Panc1 (cell line): ENCODE measurements at regions not wholly inside any gene's neighbourhood (a gene's known extent, or its start where the extent isn't known, plus 50 kb on each side); places are given as distances from the start of the nearest gene placed in this dataset.
A peak's percentile ranks its signal among the peaks of the same experiment; 100 is the strongest.
"Not testable (repeated sequence)": the region's sequence is repeated elsewhere in the genome, so short reads cannot be mapped to it uniquely, and the experiment has no call there.

ENCODE experiments used
- ATAC-seq: fragments of 200-7000 bp; cut with Tn5 transposase; 2 replicates; pipeline ENCODE4 v1.9.1; 2020; ENCODE audit warnings: mild to moderate bottlenecking, moderate library complexity
- BruUV-seq: library from RNA; stranded (reverse); fragments of 400-500 nt; replicated peaks from 2 replicates; lab custom pipeline; 2021; lab: Mats Ljungman, UMichigan
- CTCF ChIA-PET: fragments of 300-600 bp; sonication (Branson Sonifier 250); formaldehyde crosslinking; loops from one replicate; lab custom pipeline; 2022; ENCODE audit warnings: antibody characterized with exemption; lab: Charles Lee
- POLR2A ChIA-PET: fragments of 300-600 bp; sonication (Branson Sonifier 250); formaldehyde crosslinking; loops from one replicate; lab custom pipeline; 2022; ENCODE audit warnings: antibody characterized with exemption; lab: Charles Lee
- DNase-seq: peaks from one replicate; pipeline ENCODE4 v3.0.0-alpha.2; 2010; ENCODE audit warnings: low read depth, low spot score
- H3K27ac ChIP-seq: 2 replicates; pipeline ENCODE4 v1.5.1; 2011; ENCODE audit warnings: mild to moderate bottlenecking, low read length, inconsistent platforms
- H3K27me3 ChIP-seq: fragments of 200-500 bp; sonication (Bioruptor generic); 2 replicates; pipeline ENCODE4 v1.6.0; 2014; ENCODE audit warnings: low read length, inconsistent platforms; ENCODE audit not compliant: control insufficient read depth, insufficient read depth
- H3K36me3 ChIP-seq: fragments of 200-500 bp; sonication (Bioruptor generic); 2 replicates; pipeline ENCODE4 v1.5.1; 2014; ENCODE audit warnings: inconsistent platforms, mild to moderate bottlenecking, low read length, moderate library complexity; ENCODE audit not compliant: control insufficient read depth, insufficient read depth
- H3K4me1 ChIP-seq: 2 replicates; pipeline ENCODE4 v1.5.1; 2011; ENCODE audit warnings: inconsistent platforms, mild to moderate bottlenecking, low read length, moderate library complexity; ENCODE audit not compliant: control insufficient read depth, insufficient read depth
- H3K4me3 ChIP-seq, 2 experiments: 2 replicates each; pipeline ENCODE4 v1.5.1; 2011 to 2012; ENCODE audit warnings: low read depth in 2 of 2, low read length in 2 of 2, mild to moderate bottlenecking in 2 of 2, inconsistent platforms in 1 of 2, moderate library complexity in 1 of 2
- H3K9me3 ChIP-seq: fragments of 200-500 bp; sonication (Bioruptor generic); 2 replicates; pipeline ENCODE4 v1.5.1; 2014; ENCODE audit warnings: low read depth, mild to moderate bottlenecking, inconsistent platforms, low read length, moderate library complexity; ENCODE audit not compliant: control insufficient read depth, insufficient read depth
- in situ Hi-C: cut with HindIII; loops from 2 replicates; pipeline ENCODE4 v1.10.0; 2016; ENCODE audit warnings: low sequenced_read_pairs, low pct_unique_long_range_greater_than_20kb
- intact Hi-C: fragments of 100-400 bp; cut with micrococcal nuclease; formaldehyde crosslinking; loops from one replicate; pipeline ENCODE4 v1.10.0; 2022; ENCODE audit not compliant: unreplicated experiment

- H3K4me1 ChIP-seq, DNase-seq, H3K36me3 ChIP-seq, CTCF ChIA-PET, H3K9me3 ChIP-seq, BruUV-seq, intact Hi-C loops, H3K27me3 ChIP-seq, H3K4me3 ChIP-seq, in situ Hi-C loops, POLR2A ChIA-PET, H3K27ac ChIP-seq: not testable (repeated sequence)
- peak; percentile 90 for ATAC-seq
Measured at GRCh38 chr2:109976319-109976718, 77.8 kb downstream of the LIMS3 start.

GRCh38 chr2:109980754-109981153 is 82.3 kb downstream of the LIMS3 start:
- H3K36me3 ChIP-seq, POLR2A ChIA-PET, H3K27me3 ChIP-seq, BruUV-seq, H3K27ac ChIP-seq, in situ Hi-C loops, H3K4me1 ChIP-seq, DNase-seq, H3K9me3 ChIP-seq, CTCF ChIA-PET, H3K4me3 ChIP-seq, intact Hi-C loops: not testable (repeated sequence)
- ATAC-seq, result peak; percentile 47

GRCh38 chr2:109986389-109987088 is 88.1 kb downstream of the LIMS3 start:
- H3K27me3 ChIP-seq, intact Hi-C loops, H3K9me3 ChIP-seq, H3K36me3 ChIP-seq, H3K27ac ChIP-seq, CTCF ChIA-PET, POLR2A ChIA-PET, H3K4me3 ChIP-seq, H3K4me1 ChIP-seq, BruUV-seq, in situ Hi-C loops, DNase-seq: not testable (repeated sequence)
- peak; percentile 85 for ATAC-seq

- intact Hi-C loops, H3K27ac ChIP-seq, H3K4me1 ChIP-seq, POLR2A ChIA-PET, H3K27me3 ChIP-seq, H3K36me3 ChIP-seq, BruUV-seq, DNase-seq, CTCF ChIA-PET, H3K4me3 ChIP-seq, H3K9me3 ChIP-seq, in situ Hi-C loops: not testable (repeated sequence)
- ATAC-seq, result peak; percentile 33
Measured at GRCh38 chr2:109987089-109987420, 88.6 kb downstream of the LIMS3 start.

GRCh38 chr2:109987458-109988345 is 89.2 kb downstream of the LIMS3 start:
- intact Hi-C loops, H3K4me1 ChIP-seq, POLR2A ChIA-PET, BruUV-seq, H3K27ac ChIP-seq, in situ Hi-C loops, H3K4me3 ChIP-seq, H3K27me3 ChIP-seq, CTCF ChIA-PET, H3K36me3 ChIP-seq, DNase-seq, H3K9me3 ChIP-seq: not testable (repeated sequence)
- peak; percentile 81 for ATAC-seq

GRCh38 chr2:109999395-109999794 is 100.9 kb downstream of the LIMS3 start:
- H3K9me3 ChIP-seq, H3K27me3 ChIP-seq, H3K4me1 ChIP-seq, in situ Hi-C loops, ATAC-seq, H3K4me3 ChIP-seq, DNase-seq, POLR2A ChIA-PET, H3K27ac ChIP-seq, intact Hi-C loops, CTCF ChIA-PET, BruUV-seq, H3K36me3 ChIP-seq: not testable (repeated sequence)

GRCh38 chr2:110002502-110002901 is 104.0 kb downstream of the LIMS3 start:
- BruUV-seq, DNase-seq, H3K27me3 ChIP-seq, CTCF ChIA-PET, in situ Hi-C loops, H3K4me1 ChIP-seq, intact Hi-C loops, POLR2A ChIA-PET, H3K4me3 ChIP-seq, H3K27ac ChIP-seq, H3K36me3 ChIP-seq, ATAC-seq, H3K9me3 ChIP-seq: not testable (repeated sequence)
